ENCODE measurements at regions not wholly inside any gene's neighbourhood (a gene's known extent, or its start where the extent isn't known, plus 50 kb on each side); places are given as distances from the start of the nearest gene placed in this dataset.

DNA sequence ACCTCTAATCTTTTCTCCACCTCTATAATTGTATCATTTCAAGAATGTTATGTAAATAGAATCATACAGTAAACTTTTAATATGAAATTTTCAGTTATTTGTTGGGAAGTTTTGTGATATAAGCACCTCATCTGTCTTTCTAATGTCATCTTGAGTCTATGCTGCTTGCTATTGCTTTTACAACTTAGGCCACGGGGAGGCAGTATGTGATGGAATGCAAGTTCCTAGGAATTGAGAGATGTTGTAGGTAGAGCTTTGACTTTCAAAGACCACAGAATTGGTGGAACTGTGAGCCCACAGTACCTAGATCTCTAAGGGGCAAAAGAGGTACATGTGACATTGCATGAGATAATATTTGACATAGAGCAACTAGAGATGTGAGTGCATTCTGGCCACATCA lies 328.3 kb downstream of the MFSD1 start:
- no peak for DNase-seq

- no peak for DNase-seq
Measured at GRCh38 chr3:159131376-159131775, 329.5 kb downstream of the MFSD1 start.

GRCh38 chr3:159137949-159138348 lies 336.1 kb downstream of the MFSD1 start:
- DNase-seq, result no peak

- no peak for DNase-seq
Measured at GRCh38 chr3:159139326-159139725, 337.5 kb downstream of the MFSD1 start.

GRCh38 chr3:159144472-159144871 lies 342.6 kb downstream of the MFSD1 start:
- no peak for DNase-seq

- DNase-seq, result no peak
Measured at GRCh38 chr3:159144891-159145290, 343.0 kb downstream of the MFSD1 start.

DNA sequence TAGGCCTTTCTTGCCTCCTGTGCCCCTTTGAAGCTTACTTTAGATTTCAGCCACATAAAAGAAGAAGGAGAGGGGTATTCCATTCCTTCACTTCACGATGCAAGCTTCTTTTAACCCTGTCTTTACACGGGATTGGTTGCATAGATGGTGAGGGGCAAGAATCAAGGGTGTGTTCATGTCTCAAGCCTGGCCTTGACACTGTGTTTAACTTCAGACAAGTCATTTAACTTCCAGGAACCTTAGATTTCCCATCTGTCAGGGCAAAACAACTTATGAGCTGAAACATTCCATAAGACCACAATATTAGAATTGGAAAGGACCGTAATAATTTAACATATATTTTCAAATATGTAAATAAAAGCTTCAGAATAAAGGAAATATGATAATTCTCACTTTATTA lies 344.5 kb downstream of the MFSD1 start:
- DNase-seq, result no peak

DNA sequence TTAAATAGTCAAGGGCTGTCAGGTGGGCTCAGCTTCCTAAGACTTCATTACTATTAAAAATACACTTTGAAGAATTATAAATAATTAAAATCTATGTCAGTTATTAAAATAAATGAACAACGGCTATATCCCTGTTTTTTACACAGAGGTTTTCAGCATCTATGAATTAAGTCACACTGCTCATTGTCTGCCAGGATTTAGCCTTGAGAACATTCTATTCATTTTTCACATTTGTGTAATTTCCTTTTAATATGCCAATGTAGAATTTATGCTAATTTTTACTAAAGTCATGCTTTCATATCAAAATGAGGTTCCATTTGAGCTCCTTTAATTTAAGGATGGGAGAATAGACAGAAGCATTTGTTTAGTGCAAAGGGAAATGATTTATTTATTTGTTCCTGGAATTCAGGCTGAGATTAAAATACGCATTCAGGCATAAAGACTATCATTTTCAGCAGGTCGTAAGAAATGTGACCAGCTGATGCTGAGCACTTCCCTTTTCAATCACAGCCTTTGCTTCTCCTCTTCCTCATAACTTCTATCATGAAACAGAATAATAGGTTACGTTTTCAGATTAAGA lies 345.1 kb downstream of the MFSD1 start:
- no peak for DNase-seq

DNA sequence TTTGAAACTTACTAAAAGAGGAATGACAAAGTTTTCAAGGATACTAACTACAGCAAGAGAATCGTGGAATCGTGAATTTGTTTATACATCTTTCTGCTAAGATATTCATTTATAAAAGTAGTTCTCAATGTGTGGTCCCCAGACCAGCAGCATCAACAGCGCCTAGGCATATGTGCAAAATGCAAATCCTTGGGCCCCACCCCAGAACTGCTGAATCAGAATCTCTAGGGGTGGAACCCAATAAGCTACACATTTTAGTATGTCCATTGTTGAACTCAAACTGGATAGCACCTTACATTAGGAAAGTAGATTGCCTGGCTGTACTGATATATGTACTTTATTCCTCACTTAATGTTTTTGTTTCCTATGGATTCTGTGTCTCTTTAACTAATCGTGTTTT lies 346.0 kb downstream of the MFSD1 start:
- no peak for DNase-seq

DNA sequence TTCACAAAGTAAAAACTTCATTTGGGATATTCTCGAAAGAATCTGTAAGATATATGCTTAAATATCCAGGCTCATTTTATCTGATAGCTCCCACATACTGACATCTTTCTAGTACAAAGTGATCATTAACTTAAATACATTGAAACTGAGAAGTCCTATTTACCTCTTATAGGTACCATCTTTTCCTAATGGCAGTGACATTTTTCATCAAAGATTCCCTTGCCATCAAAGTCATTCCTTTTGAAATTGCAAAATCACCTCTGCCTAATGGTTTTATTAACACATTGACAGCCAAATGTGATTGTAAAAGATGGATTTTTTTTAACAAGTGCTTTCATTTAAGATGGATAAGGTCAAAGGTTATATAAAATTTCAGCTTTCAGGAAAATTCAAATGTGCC lies 346.6 kb downstream of the MFSD1 start:
- no peak for DNase-seq

GRCh38 chr3:159149131-159149530 lies 347.3 kb downstream of the MFSD1 start:
- no peak for DNase-seq

- no peak for DNase-seq
Measured at GRCh38 chr3:159149633-159150032, 347.8 kb downstream of the MFSD1 start.

DNA sequence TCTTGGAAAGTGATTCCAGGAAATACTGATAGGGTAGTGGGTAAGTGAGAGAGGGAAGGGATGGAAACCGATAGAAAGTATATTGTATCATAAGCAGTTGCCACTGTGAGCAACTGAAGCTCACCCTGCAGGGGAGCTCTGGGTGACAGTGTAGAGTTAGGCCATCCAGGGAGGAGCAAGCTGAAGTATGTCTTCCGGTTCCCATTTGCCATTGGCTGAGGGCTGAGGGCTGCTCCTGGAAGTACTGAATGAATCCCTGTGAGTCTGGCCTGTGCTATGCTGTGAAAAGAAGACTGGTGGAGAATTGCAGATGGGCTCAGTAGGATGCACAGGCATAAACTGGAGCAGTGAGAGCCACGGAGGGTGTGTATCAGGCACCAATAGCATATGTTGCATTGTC lies 348.3 kb downstream of the MFSD1 start:
- DNase-seq, result no peak

GRCh38 chr3:159151130-159151529 lies 349.3 kb downstream of the MFSD1 start:
- no peak for DNase-seq

GRCh38 chr3:159157275-159157674 lies 355.4 kb downstream of the MFSD1 start:
- no peak for DNase-seq

- DNase-seq, result no peak
Measured at GRCh38 chr3:159158213-159158612, 356.4 kb downstream of the MFSD1 start.

GRCh38 chr3:159158801-159159200 lies 356.9 kb downstream of the MFSD1 start:
- DNase-seq, result no peak

DNA sequence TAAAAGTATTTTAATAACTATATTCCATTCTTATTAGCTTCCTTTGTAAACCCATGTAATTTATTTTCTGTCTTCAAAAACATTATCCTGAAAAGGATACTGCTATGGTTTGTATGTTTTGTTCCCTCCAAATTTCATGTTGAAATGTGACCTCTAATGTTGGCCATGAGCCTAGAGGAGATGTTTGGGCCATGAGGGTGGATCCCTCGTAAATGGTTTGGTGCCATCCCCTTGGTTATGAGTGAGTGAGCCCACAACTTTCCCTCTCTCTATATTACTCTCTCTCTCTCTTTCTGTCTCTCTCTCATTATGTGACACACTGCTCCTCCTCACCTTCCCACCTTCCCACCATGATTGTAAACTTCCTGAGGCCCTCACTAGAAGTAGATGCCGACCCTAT lies 357.7 kb downstream of the MFSD1 start:
- DNase-seq, result no peak

- no peak for DNase-seq
Measured at GRCh38 chr3:159163656-159164055, 361.8 kb downstream of the MFSD1 start.

- DNase-seq, result no peak
Measured at GRCh38 chr3:159165961-159166360, 364.1 kb downstream of the MFSD1 start.

GRCh38 chr3:159166899-159167586 lies 365.2 kb downstream of the MFSD1 start:
- DNase-seq, result no peak

DNA sequence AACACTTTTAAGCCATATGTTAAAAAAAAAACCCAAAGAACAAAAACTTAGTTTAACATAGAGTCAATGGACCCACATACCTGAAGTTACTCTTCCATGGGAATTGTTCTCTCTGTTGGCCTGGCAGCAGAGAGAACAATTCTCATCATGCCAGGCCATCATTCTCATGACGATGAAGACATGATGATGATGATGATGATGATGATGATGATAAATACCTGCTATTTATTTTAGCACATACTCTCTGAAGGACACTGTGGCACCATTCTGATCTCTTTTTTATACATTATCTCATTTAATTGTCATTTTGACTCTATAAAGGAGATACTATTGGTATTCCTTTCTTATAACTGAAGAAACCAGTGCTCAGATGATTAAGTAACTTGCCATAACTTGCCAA lies 366.9 kb downstream of the MFSD1 start:
- DNase-seq, result no peak

DNA sequence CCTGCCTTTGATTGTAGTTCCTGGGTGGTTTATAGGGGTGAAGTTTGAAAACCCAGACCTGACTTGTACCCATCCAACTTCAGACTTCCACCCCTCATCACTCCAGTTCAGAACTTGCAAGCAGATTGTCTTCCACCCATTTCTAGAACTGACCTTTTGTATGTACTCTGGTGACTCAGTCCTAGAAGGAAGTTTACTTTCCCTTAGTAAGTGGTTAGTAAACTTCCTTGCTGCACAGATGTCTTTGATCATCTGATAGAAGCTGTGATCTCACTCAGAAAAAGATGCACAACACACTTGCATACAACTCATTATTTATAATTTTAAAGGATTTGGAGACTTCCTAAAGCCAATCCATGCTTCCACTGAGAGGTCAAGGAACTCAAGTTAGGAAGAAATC lies 368.0 kb downstream of the MFSD1 start:
- DNase-seq, result no peak

- DNase-seq, result no peak
Measured at GRCh38 chr3:159170436-159171003, 368.7 kb downstream of the MFSD1 start.

DNA sequence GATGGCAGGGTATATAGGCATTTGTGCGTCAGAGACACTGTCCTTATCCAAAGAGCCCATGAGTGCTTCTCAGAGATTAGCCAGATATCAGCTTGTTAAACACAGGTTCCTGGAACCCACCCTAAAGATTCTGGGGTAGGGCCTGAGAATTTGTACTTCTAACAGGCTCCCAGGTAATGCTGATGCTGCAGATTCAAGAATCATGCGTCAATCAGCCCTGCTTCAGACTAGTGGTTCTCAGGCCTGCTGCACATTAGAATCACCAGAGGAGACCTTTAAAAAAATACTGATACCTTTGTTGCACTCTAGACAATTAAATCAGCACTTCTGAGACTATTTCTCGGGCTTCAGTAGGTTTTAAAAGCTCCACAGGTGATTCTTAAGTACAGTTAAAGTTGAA lies 369.5 kb downstream of the MFSD1 start:
- DNase-seq, result no peak
